HEK293 (cell line): ENCODE measurements at regions not wholly inside any gene's neighbourhood (a gene's known extent, or its start where the extent isn't known, plus 50 kb on each side); places are given as distances from the start of the nearest gene placed in this dataset.

Experiments
- CTCF ChIA-PET: fragments of 350-600 bp; formaldehyde crosslinking; extraction: SDS; loops from one replicate; lab custom pipeline; 2021; ENCODE audit warnings: antibody characterized with exemption; lab: Yijun Ruan, JAX
- POLR2A ChIA-PET: fragments of 300-600 bp; formaldehyde crosslinking; extraction: SDS; loops from one replicate; lab custom pipeline; 2020; ENCODE audit warnings: antibody characterized with exemption, inconsistent platforms; lab: Yijun Ruan, JAX
- H3K27ac ChIP-seq: fragments of 200-500 bp; sonication (Bioruptor generic); 2 replicates; pipeline ENCODE4 v1.5.1; 2014; ENCODE audit warnings: low read depth, low read length, control low read depth, inconsistent platforms; ENCODE audit errors: extremely low read depth
- H3K36me3 ChIP-seq, 2 experiments: fragments of 200-500 bp in 1 of 2; sonication (Bioruptor generic) in 1 of 2; 1 replicate in 1 of 2; 2 replicates in 1 of 2; pipeline ENCODE4 v1.5.1; 2014 to 2017; ENCODE audit warnings: inconsistent platforms in 2 of 2, low read length in 2 of 2; ENCODE audit not compliant: control insufficient read depth in 2 of 2, insufficient read depth in 1 of 2
- H3K4me1 ChIP-seq: fragments of 200-500 bp; sonication (Bioruptor generic); 2 replicates; pipeline ENCODE4 v1.5.1; 2014; ENCODE audit warnings: mild to moderate bottlenecking, low read length, inconsistent platforms; ENCODE audit not compliant: control insufficient read depth, insufficient read depth
- H3K4me3 ChIP-seq: 2 replicates; pipeline ENCODE4 v1.5.1; 2011; ENCODE audit warnings: low read depth, mild to moderate bottlenecking, control low read depth, low read length, moderate library complexity
- H3K9me3 ChIP-seq: fragments of 200-500 bp; sonication (Bioruptor generic); 2 replicates; pipeline ENCODE4 v1.5.1; 2014; ENCODE audit warnings: low read depth, low read length, inconsistent platforms; ENCODE audit not compliant: control insufficient read depth, insufficient read depth
- BCL11A ChIP-seq: fragments of 450-650 bp; formaldehyde crosslinking; IDR thresholded peaks from 2 replicates; pipeline ENCODE4 v1.5.1; 2016; ENCODE audit warnings: low read depth, missing biosample characterization, missing genetic modification characterization
- FEZF1 ChIP-seq: fragments of 450-650 bp; formaldehyde crosslinking; IDR thresholded peaks from 2 replicates; pipeline ENCODE4 v1.5.1; 2016; ENCODE audit warnings: missing biosample characterization, missing genetic modification characterization
- OSR2 ChIP-seq: fragments of 450-650 bp; formaldehyde crosslinking; IDR thresholded peaks from 2 replicates; pipeline ENCODE4 v1.5.1; 2016; ENCODE audit warnings: missing biosample characterization, missing genetic modification characterization
- PRDM1 ChIP-seq: fragments of 450-650 bp; formaldehyde crosslinking; IDR thresholded peaks from 2 replicates; pipeline ENCODE4; 2016; ENCODE audit warnings: missing biosample characterization, missing genetic modification characterization
- TCF7L2 ChIP-seq: IDR thresholded peaks from 2 replicates; pipeline ENCODE4 v1.6.1; 2011; ENCODE audit warnings: low read depth, mild to moderate bottlenecking, inconsistent platforms, low read length, moderate library complexity, borderline replicate concordance
- TRIM28 ChIP-seq: IDR thresholded peaks from 2 replicates; pipeline ENCODE4 v1.6.1; 2011; ENCODE audit warnings: low read length, control low read depth, borderline replicate concordance
- ZBTB21 ChIP-seq: fragments of 450-650 bp; formaldehyde crosslinking; IDR thresholded peaks from 2 replicates; pipeline ENCODE4 v1.5.1; 2017; ENCODE audit warnings: missing biosample characterization, missing genetic modification characterization
- ZBTB48 ChIP-seq: fragments of 450-650 bp; formaldehyde crosslinking; IDR thresholded peaks from 2 replicates; pipeline ENCODE4 v1.5.1; 2016; ENCODE audit warnings: missing biosample characterization, missing genetic modification characterization
- ZBTB7A ChIP-seq: fragments of 450-650 bp; formaldehyde crosslinking; IDR thresholded peaks from 2 replicates; pipeline ENCODE4 v1.5.1; 2016; ENCODE audit warnings: low read depth, missing biosample characterization, missing genetic modification characterization
- ZBTB8A ChIP-seq: fragments of 450-650 bp; formaldehyde crosslinking; IDR thresholded peaks from 2 replicates; pipeline ENCODE4 v1.5.1; 2016; ENCODE audit warnings: missing biosample characterization, missing genetic modification characterization
- ZEB2 ChIP-seq: fragments of 450-650 bp; formaldehyde crosslinking; IDR thresholded peaks from 2 replicates; pipeline ENCODE4 v1.5.1; 2016; ENCODE audit warnings: missing biosample characterization, missing genetic modification characterization
- ZNF10 ChIP-seq: fragments of 450-650 bp; formaldehyde crosslinking; IDR thresholded peaks from 2 replicates; pipeline ENCODE4 v1.5.1; 2017; ENCODE audit warnings: missing biosample characterization, missing genetic modification characterization
- ZNF112 ChIP-seq: fragments of 450-650 bp; formaldehyde crosslinking; IDR thresholded peaks from 2 replicates; pipeline ENCODE4 v1.5.0; 2017; ENCODE audit warnings: missing biosample characterization, missing genetic modification characterization
- ZNF138 ChIP-seq: fragments of 450-650 bp; formaldehyde crosslinking; IDR thresholded peaks from 2 replicates; pipeline ENCODE4 v1.5.1; 2016; ENCODE audit warnings: missing biosample characterization, missing genetic modification characterization, borderline replicate concordance
- ZNF140 ChIP-seq: fragments of 450-650 bp; formaldehyde crosslinking; IDR thresholded peaks from 2 replicates; pipeline ENCODE4 v1.5.1; 2016; ENCODE audit warnings: missing biosample characterization, missing genetic modification characterization
- ZNF184 ChIP-seq: fragments of 450-650 bp; IDR thresholded peaks from 2 replicates; pipeline ENCODE4 v1.5.1; 2018; ENCODE audit warnings: missing biosample characterization, mild to moderate bottlenecking, missing genetic modification characterization
- ZNF19 ChIP-seq: fragments of 450-650 bp; formaldehyde crosslinking; IDR thresholded peaks from 2 replicates; pipeline ENCODE4; 2016; ENCODE audit warnings: missing biosample characterization, missing genetic modification characterization, low read depth
- ZNF280D ChIP-seq: fragments of 450-650 bp; formaldehyde crosslinking; IDR thresholded peaks from 2 replicates; pipeline ENCODE4 v1.5.1; 2016; ENCODE audit warnings: missing biosample characterization, missing genetic modification characterization
- ZNF302 ChIP-seq: fragments of 450-650 bp; formaldehyde crosslinking; IDR thresholded peaks from 2 replicates; pipeline ENCODE4 v1.5.1; 2016; ENCODE audit warnings: missing biosample characterization, missing genetic modification characterization, low read depth
- ZNF423 ChIP-seq: fragments of 450-650 bp; formaldehyde crosslinking; IDR thresholded peaks from 2 replicates; pipeline ENCODE4 v1.5.1; 2016; ENCODE audit warnings: missing biosample characterization, missing genetic modification characterization
- ZNF433 ChIP-seq: fragments of 450-650 bp; formaldehyde crosslinking; IDR thresholded peaks from 2 replicates; pipeline ENCODE4 v1.5.1; 2016; ENCODE audit warnings: missing biosample characterization, missing genetic modification characterization, low read depth
- ZNF571 ChIP-seq: fragments of 450-650 bp; formaldehyde crosslinking; IDR thresholded peaks from 2 replicates; pipeline ENCODE4 v1.5.0; 2017; ENCODE audit warnings: missing biosample characterization, missing genetic modification characterization
- ZNF621 ChIP-seq: fragments of 450-650 bp; formaldehyde crosslinking; IDR thresholded peaks from 2 replicates; pipeline ENCODE4 v1.5.1; 2017; ENCODE audit warnings: missing biosample characterization, missing genetic modification characterization
- ZNF639 ChIP-seq: fragments of 450-650 bp; formaldehyde crosslinking; IDR thresholded peaks from 2 replicates; pipeline ENCODE4 v1.5.1; 2016; ENCODE audit warnings: missing biosample characterization, missing genetic modification characterization
- ZNF654 ChIP-seq: fragments of 450-650 bp; formaldehyde crosslinking; IDR thresholded peaks from 2 replicates; pipeline ENCODE4 v1.5.1; 2016; ENCODE audit warnings: low read depth, missing biosample characterization, missing genetic modification characterization
- ZNF707 ChIP-seq: fragments of 450-650 bp; formaldehyde crosslinking; IDR thresholded peaks from 2 replicates; pipeline ENCODE4 v1.5.1; 2016; ENCODE audit warnings: missing biosample characterization, missing genetic modification characterization
- ZNF791 ChIP-seq: fragments of 450-650 bp; formaldehyde crosslinking; IDR thresholded peaks from 2 replicates; pipeline ENCODE4 v1.5.1; 2016; ENCODE audit warnings: missing biosample characterization, missing genetic modification characterization
- ZNF843 ChIP-seq: fragments of 450-650 bp; formaldehyde crosslinking; IDR thresholded peaks from 2 replicates; pipeline ENCODE4 v1.5.1; 2016; ENCODE audit warnings: missing biosample characterization, missing genetic modification characterization
- ZSCAN30 ChIP-seq: fragments of 450-650 bp; IDR thresholded peaks from 2 replicates; pipeline ENCODE4 v1.5.1; 2018; ENCODE audit warnings: missing biosample characterization, mild to moderate bottlenecking, missing genetic modification characterization, moderate library complexity
- TF ChIP-seq, protein P1 (sequence below): fragments of 450-650 bp; formaldehyde crosslinking; IDR thresholded peaks from 2 replicates; pipeline ENCODE4 v1.5.1; 2016; ENCODE audit warnings: missing biosample characterization, missing genetic modification characterization

DNA sequence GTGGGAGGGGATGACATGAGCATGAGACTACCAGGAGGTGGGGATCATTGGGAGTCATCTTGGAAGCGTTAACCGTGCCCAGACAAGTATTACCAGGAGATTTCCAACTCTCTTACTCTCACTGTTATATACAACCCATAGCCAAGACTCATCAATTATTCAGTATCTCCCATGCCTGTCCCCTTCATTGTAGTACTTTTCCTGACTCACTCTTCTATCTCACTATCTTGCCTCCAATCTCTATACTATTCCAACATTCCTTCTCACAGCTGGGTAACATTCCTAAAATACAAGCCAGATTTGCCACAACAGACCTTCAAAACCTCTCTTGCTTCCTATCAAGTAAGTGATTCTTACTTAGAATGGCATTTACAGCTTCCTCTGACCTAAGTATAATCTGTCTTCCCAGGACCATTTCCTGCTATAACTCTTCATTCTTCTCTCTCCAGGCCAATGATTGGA is 226.3 kb upstream of the SMLR1 start:
- POLR2A ChIA-PET = interaction anchor here (1.7 kb wide), 1 partner anchor 14 kb away, joined by 4 read pairs; no protein-coding TSS in a partner anchor
- TF ChIP-seq ZNF843 (tag by site-specific recombination) (no peak), ZNF112 (tag by site-specific recombination) (no peak), TCF7L2 (no peak), ZSCAN30 (tag by site-specific recombination) (no peak), ZNF19 (tag by site-specific recombination) (no peak), ZBTB8A (no peak), OSR2 (tag by site-specific recombination) (no peak), ZBTB21 (tag by site-specific recombination) (no peak), ZNF280D (tag by site-specific recombination) (no peak), ZNF423 (tag by site-specific recombination) (no peak), ZNF621 (tag by site-specific recombination) (no peak), PRDM1 (tag by site-specific recombination) (no peak), ZNF302 (tag by site-specific recombination) (no peak), ZBTB7A (no peak), ZNF571 (tag by site-specific recombination) (no peak), ZNF639 (tag by site-specific recombination) (no peak), ZNF10 (tag by site-specific recombination) (no peak), ZNF791 (tag by site-specific recombination) (no peak), ZNF433 (tag by site-specific recombination) (no peak), ZNF707 (tag by site-specific recombination) (no peak)
- no peaks in the 10 kb centered on the region for H3K36me3 ChIP-seq
- no peak overlapping the region for H3K4me3 ChIP-seq
- no peak overlapping the region for H3K27ac ChIP-seq
- CTCF ChIA-PET = no interaction called here
- H3K9me3 ChIP-seq = no peaks in the 10 kb centered on the region
- peaks cover 6% of the 10 kb centered on the region for H3K4me1 ChIP-seq

DNA sequence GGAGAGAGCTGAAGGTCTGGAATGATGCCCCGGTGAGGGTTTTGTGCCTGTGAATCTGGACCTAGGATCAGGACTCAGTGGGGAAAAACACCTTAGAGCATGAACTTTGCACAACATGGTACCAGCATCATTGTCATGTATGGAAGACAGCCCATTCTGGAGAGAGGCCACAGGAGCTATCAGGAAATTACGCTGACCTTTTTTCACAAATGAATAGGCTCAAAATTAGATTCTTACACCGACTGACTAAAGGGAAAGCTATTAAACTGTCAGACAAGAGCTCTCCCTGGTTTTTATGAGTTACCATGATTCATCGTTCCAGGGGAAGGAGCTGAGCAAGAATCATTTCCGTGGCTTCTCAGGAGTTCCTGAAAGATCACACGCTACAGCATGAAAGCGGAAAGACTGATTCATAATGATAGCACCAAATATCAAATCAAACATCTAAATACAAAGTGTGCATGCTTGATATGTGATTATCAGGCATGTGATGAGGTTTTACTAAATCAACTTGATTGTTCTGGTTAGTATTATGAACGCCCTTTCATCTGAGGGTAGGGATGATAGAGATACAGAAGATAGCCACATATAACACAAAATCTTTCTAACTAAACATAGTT is 224.9 kb upstream of the SMLR1 start:
- Histone ChIP-seq H3K27ac (no peak overlapping the region), H3K9me3 (no peaks in the 10 kb centered on the region), H3K4me3 (no peak overlapping the region), H3K36me3 (no peaks in the 10 kb centered on the region), H3K4me1 (peaks cover 6% of the 10 kb centered on the region)
- CTCF ChIA-PET = no interaction called here
- POLR2A ChIA-PET = interaction anchor here (1.7 kb wide), 1 partner anchor 16 kb away, joined by 4 read pairs; no protein-coding TSS in a partner anchor
- TF ChIP-seq ZNF654 (tag by site-specific recombination) = peak; percentile 4; the same call in 1 of the 2 replicates
- peak; percentile 76 for TF ChIP-seq FEZF1 (tag by site-specific recombination)
- peak; percentile 55; the same call in 1 of the 2 replicates for TF ChIP-seq ZEB2 (tag by site-specific recombination)
- TF ChIP-seq ZNF843 (tag by site-specific recombination) = peak; percentile 74
- TF ChIP-seq TRIM28 = peak; percentile 77; the same call in 1 of the 2 replicates
- 0 out of 2 replicates have a peak, but pooled peaks have one; percentile 19 for TF ChIP-seq ZBTB48 (tag by site-specific recombination)
- TF ChIP-seq, protein P1, sequence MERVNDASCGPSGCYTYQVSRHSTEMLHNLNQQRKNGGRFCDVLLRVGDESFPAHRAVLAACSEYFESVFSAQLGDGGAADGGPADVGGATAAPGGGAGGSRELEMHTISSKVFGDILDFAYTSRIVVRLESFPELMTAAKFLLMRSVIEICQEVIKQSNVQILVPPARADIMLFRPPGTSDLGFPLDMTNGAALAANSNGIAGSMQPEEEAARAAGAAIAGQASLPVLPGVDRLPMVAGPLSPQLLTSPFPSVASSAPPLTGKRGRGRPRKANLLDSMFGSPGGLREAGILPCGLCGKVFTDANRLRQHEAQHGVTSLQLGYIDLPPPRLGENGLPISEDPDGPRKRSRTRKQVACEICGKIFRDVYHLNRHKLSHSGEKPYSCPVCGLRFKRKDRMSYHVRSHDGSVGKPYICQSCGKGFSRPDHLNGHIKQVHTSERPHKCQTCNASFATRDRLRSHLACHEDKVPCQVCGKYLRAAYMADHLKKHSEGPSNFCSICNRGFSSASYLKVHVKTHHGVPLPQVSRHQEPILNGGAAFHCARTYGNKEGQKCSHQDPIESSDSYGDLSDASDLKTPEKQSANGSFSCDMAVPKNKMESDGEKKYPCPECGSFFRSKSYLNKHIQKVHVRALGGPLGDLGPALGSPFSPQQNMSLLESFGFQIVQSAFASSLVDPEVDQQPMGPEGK (tag by site-specific recombination) = no peak
- no peak for TF ChIP-seq ZNF140 (tag by site-specific recombination)
- 0 out of 2 replicates have a peak, but pooled peaks have one; percentile 35 for TF ChIP-seq ZNF184 (tag by site-specific recombination)
- 0 out of 2 replicates have a peak, but pooled peaks have one; percentile 32 for TF ChIP-seq BCL11A (tag by site-specific recombination)
- TF ChIP-seq ZNF138 (tag by site-specific recombination) = no peak
- 0 out of 2 replicates have a peak, but pooled peaks have one; percentile 33 for TF ChIP-seq ZNF10 (tag by site-specific recombination)
